Fibroblast of lung (primary cell): ENCODE measurements at regions not wholly inside any gene's neighbourhood (a gene's known extent, or its start where the extent isn't known, plus 50 kb on each side); places are given as distances from the start of the nearest gene placed in this dataset.

Experiments
- EZH2 ChIP-seq: IDR thresholded peaks from 2 replicates; pipeline ENCODE4 v1.5.1; 2012; ENCODE audit warnings: low read length, control low read depth, mild to moderate bottlenecking; ENCODE audit errors: missing control alignments
- TF ChIP-seq, protein P1 (sequence below), 2 donors: IDR thresholded peaks in 1 of 2; conservative IDR thresholded peaks in 1 of 2; 1 replicate in 1 of 2; 2 replicates in 1 of 2; pipeline ENCODE4 v1.5.1; 2011 to 2012; ENCODE audit warnings: low read length in 2 of 2, control low read depth in 1 of 2, inconsistent platforms in 1 of 2, low read depth in 1 of 2, mild to moderate bottlenecking in 1 of 2

DNA sequence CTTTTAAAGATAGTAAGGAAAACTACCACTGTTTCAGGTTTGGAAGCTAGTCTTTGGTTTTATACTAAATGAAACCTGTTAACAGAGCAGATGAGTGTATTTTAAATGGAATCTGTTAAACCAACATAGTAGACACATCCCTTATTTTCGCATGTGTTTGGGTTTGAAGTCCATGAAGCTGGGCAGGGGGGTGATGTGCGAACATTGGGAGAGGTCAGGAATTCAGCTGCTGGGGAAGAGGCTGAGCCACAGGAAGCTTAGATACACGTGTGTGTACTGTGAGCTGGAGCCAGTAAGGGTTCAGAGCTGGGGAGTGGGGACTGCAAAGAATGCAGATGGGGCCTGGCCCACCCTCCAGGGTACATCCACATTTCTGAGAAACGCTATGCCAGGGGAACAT is 176.9 kb downstream of the VAPA start:
- TF ChIP-seq, protein P1, sequence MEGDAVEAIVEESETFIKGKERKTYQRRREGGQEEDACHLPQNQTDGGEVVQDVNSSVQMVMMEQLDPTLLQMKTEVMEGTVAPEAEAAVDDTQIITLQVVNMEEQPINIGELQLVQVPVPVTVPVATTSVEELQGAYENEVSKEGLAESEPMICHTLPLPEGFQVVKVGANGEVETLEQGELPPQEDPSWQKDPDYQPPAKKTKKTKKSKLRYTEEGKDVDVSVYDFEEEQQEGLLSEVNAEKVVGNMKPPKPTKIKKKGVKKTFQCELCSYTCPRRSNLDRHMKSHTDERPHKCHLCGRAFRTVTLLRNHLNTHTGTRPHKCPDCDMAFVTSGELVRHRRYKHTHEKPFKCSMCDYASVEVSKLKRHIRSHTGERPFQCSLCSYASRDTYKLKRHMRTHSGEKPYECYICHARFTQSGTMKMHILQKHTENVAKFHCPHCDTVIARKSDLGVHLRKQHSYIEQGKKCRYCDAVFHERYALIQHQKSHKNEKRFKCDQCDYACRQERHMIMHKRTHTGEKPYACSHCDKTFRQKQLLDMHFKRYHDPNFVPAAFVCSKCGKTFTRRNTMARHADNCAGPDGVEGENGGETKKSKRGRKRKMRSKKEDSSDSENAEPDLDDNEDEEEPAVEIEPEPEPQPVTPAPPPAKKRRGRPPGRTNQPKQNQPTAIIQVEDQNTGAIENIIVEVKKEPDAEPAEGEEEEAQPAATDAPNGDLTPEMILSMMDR (conservative IDR thresholded peaks at IDR 0.05 in 1 of 2, IDR thresholded peaks at IDR 0.05 in 1 of 2; ENCODE audit: low read depth in 1 of 2, low read length in 2 of 2) = no peak
- TF ChIP-seq EZH2 = no peak
